MM.1S (cell line): ENCODE measurements at regions not wholly inside any gene's neighbourhood (a gene's known extent, or its start where the extent isn't known, plus 50 kb on each side); places are given as distances from the start of the nearest gene placed in this dataset.

Source experiments
- EZH2 ChIP-seq: fragments of 300-600 bp; sonication (generic); optimal IDR thresholded peaks from 2 replicates; pipeline ENCODE3; 2017; ENCODE audit warnings: low read depth, mild to moderate bottlenecking, antibody characterized with exemption, low read length, mixed read lengths
- EZH2phosphoT487 ChIP-seq: fragments of 300-600 bp; sonication (generic); IDR thresholded peaks from 2 replicates; pipeline ENCODE4 v1.6.1; 2018; ENCODE audit warnings: antibody characterized with exemption, low read length
- TF ChIP-seq, protein P1 (sequence below): fragments of 300-600 bp; sonication (generic); IDR thresholded peaks from 2 replicates; pipeline ENCODE4 v1.5.1; 2016; ENCODE audit warnings: antibody characterized with exemption, low read length, mixed read lengths

DNA sequence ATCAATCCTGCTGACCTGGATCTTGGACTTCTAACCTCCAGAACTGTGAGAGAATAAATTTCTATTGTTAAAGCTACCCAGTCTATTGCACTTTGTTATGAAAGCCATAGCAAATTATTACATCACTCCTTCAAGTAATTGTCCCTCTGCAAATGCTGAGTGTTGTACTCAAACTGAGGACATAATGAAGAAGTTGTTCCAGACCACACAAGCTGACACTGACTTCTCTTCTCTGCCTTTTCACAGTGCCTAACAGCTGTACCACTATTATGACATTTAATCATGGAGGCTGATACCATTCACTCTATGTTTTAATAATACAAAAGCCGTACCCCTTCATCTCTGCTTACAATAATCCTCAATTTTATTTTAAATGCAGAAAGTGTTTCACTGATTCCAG lies 424.1 kb upstream of the PIK3C3 start:
- TF ChIP-seq, protein P1, sequence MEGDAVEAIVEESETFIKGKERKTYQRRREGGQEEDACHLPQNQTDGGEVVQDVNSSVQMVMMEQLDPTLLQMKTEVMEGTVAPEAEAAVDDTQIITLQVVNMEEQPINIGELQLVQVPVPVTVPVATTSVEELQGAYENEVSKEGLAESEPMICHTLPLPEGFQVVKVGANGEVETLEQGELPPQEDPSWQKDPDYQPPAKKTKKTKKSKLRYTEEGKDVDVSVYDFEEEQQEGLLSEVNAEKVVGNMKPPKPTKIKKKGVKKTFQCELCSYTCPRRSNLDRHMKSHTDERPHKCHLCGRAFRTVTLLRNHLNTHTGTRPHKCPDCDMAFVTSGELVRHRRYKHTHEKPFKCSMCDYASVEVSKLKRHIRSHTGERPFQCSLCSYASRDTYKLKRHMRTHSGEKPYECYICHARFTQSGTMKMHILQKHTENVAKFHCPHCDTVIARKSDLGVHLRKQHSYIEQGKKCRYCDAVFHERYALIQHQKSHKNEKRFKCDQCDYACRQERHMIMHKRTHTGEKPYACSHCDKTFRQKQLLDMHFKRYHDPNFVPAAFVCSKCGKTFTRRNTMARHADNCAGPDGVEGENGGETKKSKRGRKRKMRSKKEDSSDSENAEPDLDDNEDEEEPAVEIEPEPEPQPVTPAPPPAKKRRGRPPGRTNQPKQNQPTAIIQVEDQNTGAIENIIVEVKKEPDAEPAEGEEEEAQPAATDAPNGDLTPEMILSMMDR: no peak
- TF ChIP-seq EZH2 (no peak), EZH2phosphoT487 (no peak)
